ENCODE measurements at regions not wholly inside any gene's neighbourhood (a gene's known extent, or its start where the extent isn't known, plus 50 kb on each side); places are given as distances from the start of the nearest gene placed in this dataset.

DNA sequence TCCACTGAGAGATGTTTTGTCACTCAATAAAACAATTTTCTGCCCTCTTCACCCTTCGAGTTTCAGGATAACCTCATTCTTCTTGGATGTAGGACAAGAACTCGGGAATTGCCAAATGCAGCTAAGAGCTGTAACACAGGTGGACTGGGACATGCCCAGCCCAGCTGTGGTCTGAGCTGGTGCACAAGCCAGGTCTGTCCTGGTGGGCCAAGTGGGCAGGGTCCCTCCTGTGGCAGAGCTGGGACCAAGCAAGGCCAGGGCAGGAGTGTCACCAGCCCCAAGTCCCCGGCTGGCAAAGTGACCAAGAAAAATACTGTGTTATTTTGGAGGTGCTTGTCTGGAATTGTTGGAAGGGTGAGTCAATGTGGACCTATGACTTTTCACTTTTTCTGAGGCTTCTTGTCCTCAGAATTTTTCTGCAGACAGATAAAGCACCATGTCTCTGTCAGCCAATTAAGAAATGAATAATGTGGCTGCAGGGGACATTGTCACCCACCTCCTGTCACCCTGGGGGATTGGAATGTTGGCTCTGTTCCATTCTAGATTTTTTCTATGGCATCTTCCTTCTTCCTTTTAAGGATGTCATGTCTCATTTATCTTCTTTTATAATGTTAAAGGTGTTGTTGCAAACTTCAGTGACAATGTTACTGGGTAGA is 645.2 kb upstream of the EPHA6 start:
- no peak for DNase-seq (ENCODE audit: low read depth in 2 of 2)

DNA sequence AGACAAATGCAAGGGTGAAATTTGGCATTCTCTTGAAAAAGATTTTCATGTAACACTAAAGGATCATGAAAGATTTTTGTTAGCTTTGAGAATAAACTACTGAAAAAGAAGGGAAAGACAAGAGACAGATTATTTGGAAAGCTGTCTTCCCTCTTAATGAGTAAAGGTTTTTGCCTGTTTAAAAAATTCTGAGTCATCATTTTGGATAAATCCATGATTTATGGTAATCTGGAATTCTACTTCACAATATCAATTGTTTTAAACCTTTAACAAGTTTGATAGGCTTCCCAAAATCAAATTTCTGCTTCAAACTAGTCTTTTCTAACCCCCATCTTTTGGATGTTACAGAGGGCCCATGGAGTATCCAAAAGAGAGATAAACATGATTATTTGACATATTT is 641.5 kb upstream of the EPHA6 start:
- DNase-seq (ENCODE audit: low read depth in 2 of 2), result no peak

DNA sequence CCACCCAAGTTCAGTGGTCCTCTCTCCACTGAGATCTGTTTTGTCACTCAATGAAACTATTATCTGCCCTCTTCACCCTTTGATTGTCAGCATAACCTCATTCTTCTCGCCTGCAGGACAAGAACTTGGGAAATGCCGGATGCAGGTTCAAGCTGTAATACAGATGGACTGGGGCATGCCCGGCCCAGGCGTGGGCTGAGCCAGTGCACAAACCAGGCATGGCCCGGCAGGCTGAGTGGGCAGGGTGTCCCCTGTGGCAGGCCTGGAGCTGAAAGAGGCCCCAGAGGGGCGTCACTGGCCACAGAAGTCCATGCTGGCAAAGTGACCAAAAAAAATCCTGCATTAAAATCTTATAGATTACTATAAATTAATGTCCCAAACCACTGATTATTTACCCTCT is 638.9 kb upstream of the EPHA6 start:
- DNase-seq (ENCODE audit: low read depth in 2 of 2), result no peak

DNA sequence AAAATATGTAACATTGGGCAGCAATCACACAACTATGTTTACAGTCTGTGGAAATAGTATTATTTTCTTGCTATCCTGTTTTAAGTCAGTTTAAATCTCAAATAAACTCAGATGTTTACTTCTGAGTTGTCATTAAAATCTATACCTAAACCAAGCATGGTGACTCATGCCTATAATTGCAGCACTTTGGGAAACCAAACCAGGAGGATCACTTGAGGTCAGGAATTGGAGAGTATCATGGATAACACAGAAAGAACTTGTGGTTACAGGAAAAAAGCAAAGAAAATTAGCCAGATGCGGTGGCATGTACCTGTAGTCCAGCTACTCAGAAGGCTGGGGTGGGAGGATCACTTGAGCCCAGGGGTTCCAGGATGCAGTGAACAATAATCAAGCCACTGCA is 631.6 kb upstream of the EPHA6 start:
- DNase-seq (ENCODE audit: low read depth in 2 of 2), result no peak

DNA sequence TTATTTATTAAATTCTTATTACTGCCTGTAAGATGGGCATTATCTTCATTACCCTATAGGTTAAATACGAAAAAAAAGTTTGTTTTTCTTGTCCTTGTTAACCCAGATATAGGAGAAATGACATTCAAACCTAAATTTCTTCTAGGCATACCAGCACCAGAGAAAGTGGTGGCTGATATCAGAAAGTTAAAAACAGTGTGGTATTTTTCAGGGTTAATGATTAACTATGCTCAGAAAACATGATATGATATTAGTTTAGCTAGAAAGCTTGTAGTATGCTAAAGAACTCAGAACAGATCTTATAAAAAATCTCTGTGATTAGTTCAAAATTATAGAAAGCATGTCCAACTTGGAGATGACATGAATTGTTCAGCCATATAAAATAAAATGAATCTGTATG is 630.5 kb upstream of the EPHA6 start:
- no peak for DNase-seq (ENCODE audit: low read depth in 2 of 2)

- no peak for DNase-seq (ENCODE audit: low read depth in 2 of 2)
Measured at GRCh38 chr3:96190024-96190616, 624.3 kb upstream of the EPHA6 start.

GRCh38 chr3:96192966-96193550 is 621.3 kb upstream of the EPHA6 start:
- DNase-seq (ENCODE audit: low read depth in 2 of 2), result no peak

DNA sequence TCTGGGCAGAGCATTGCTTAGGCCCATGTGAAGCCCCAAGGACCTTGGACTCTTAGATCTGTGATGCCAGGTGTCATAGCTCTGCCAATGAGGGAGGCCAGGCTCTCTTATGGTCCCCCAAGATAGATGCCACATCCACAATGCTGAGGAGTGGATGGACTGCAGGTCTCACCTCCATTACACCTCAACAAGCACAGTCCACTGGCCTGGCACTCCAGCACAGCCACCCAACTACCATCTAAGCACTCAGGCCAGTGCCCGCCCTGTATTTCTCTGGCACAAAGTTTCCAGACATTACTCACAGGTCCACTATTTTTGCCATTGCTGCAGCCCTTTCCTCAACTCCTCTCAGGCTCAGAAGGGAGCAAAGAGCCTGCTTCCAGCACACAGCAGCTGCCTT is 613.5 kb upstream of the EPHA6 start:
- DNase-seq (ENCODE audit: low read depth in 2 of 2), result no peak

DNA sequence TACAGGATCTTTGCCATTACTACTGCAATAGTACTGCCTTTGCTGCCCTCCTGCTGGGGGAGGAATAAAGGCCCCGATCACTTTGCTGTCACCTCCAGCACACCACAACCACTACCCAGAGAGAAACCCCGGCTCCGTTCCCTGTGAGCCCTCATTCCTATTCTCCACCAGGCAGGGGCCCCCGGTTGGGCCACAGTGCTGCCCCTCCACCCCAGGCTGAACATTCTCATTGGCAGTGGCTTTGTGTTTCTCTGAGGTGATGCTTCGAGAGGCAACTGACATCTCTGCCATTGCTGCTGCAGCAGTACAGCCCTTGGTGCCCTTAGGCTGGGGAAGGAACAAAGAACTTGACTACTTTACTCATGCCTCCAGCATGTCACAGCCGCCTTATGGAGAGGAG is 612.9 kb upstream of the EPHA6 start:
- no peak for DNase-seq (ENCODE audit: low read depth in 2 of 2)

GRCh38 chr3:96202181-96202580 is 612.2 kb upstream of the EPHA6 start:
- DNase-seq (ENCODE audit: low read depth in 2 of 2), result no peak

DNA sequence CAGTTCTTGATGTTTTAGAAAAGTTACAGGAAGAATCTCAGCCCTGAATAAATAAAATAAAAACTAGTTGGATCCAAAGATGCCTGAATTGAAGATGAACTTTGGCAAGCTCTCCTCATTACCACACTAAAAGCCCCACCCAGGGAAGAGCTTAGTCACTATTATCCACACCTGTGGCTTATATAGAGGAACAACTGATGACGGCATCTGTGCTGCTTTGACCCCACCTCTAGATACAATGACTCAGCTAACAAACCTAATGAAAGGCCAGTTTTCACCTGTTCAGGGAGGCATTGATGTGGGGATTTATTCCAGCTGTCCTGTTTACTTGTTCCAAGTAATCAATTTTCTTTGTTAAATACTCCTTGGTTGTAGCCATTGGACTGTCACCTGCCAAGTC is 604.7 kb upstream of the EPHA6 start:
- DNase-seq (ENCODE audit: low read depth in 2 of 2), result no peak

GRCh38 chr3:96213393-96213792 is 601.0 kb upstream of the EPHA6 start:
- no peak for DNase-seq (ENCODE audit: low read depth in 2 of 2)

DNA sequence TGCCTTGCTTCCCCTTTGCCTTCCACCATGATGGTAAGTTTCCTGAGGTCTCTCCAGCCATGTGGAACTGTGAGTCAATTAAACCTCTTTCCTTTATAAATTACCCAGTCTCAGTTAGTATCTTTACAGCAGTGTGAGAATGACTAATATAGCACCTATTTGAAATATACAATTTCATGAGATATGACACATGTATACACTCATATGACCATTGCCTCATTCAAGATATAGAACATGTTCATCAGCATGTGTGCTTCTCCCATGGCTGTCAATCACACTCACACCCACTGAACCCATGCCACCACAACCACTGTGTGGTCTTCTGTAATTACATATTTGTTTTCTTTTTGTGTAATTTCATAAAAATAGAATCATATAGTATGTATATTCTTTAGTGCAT is 599.5 kb upstream of the EPHA6 start:
- no peak for DNase-seq (ENCODE audit: low read depth in 2 of 2)

GRCh38 chr3:96225494-96225893 is 588.9 kb upstream of the EPHA6 start:
- no peak for DNase-seq (ENCODE audit: low read depth in 2 of 2)

- DNase-seq (ENCODE audit: low read depth in 2 of 2), result no peak
Measured at GRCh38 chr3:96233679-96234078, 580.7 kb upstream of the EPHA6 start.

GRCh38 chr3:96236522-96236921 is 577.9 kb upstream of the EPHA6 start:
- DNase-seq (ENCODE audit: low read depth in 2 of 2), result no peak

GRCh38 chr3:96259299-96259698 is 555.1 kb upstream of the EPHA6 start:
- DNase-seq (ENCODE audit: low read depth in 2 of 2), result no peak

- no peak for DNase-seq (ENCODE audit: low read depth in 2 of 2)
Measured at GRCh38 chr3:96264701-96265100, 549.7 kb upstream of the EPHA6 start.

- no peak for DNase-seq (ENCODE audit: low read depth in 2 of 2)
Measured at GRCh38 chr3:96266395-96267190, 547.8 kb upstream of the EPHA6 start.

GRCh38 chr3:96267577-96267976 is 546.8 kb upstream of the EPHA6 start:
- DNase-seq (ENCODE audit: low read depth in 2 of 2), result no peak

DNA sequence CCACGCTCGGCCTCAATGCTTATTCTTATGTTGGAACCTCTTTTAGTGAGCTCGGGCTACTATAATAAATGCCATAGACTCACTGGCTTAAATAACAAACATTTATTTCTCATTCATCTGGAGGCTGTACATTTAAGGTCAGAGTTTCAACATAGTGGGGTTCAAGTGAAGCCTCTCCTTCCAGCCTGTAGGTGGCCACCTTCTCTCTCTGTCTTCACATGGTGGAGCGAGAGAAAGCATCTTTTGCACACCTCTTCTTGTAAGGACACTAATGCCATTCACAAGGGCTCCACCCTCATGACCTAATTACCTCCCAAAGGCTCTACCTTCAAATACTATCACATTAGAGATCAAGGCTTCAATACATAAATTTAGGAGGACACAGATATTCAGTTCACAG is 520.3 kb upstream of the EPHA6 start:
- DNase-seq (ENCODE audit: low read depth in 2 of 2), result no peak

DNA sequence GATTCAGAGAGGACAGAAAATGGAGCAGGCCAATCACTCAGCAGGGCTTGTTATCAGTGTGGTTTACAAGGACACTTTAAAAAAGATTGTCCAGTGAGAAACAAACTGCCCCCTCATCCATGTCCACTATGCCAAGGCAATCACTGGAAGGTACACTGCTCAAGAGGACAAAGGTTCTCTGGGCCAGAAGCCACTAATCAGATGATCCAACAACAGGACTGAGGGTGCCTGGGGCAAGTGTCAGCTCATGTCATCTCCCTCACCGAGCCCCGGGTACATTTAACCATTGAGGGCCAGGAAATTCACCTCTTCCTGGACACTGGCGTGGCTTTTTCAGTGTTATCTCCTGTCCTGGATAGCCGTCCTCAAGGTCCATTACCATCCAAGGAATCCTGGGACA is 513.7 kb upstream of the EPHA6 start:
- no peak for DNase-seq (ENCODE audit: low read depth in 2 of 2)

DNA sequence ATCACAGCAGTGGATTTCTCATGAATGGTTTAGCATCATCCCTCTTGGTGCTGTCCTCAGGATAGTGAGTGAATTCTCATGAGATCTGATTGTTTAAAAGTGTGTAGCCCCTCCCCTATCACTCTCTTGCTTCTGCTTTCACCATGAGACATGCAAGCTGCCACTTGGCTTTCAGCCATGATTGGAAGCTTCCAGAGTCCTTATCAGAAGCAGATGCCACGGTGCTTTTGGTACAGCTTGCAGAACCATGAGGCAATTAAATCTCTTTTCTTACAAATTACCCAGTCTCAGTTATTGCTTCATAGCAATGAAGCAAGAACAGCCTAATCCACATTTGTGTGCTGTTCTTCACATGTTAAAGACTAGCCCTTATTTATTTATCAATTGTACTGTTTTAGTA is 495.2 kb upstream of the EPHA6 start:
- DNase-seq (ENCODE audit: low read depth in 2 of 2), result peak in 1 of 2 experiments; percentile 5

Data from fibroblast of skin of left quadriceps (primary cell).